Activated T-helper 1 cell treated with Interleukin-2 at 50 U/mL for 16 hours (primary cell): ENCODE measurements at regions not wholly inside any gene's neighbourhood (a gene's known extent, or its start where the extent isn't known, plus 50 kb on each side); places are given as distances from the start of the nearest gene placed in this dataset.
A peak's percentile ranks its signal among the peaks of the same experiment; 100 is the strongest.
"Not testable (repeated sequence)": the region's sequence is repeated elsewhere in the genome, so short reads cannot be mapped to it uniquely, and the experiment has no call there.

ENCODE experiments used
- DNase-seq: peaks from one replicate; pipeline ENCODE4 v3.0.0-alpha.2; 2020; ENCODE audit warnings: low read depth

- DNase-seq, result not testable (repeated sequence)
These were observed 1238.6 kb downstream of the TMEM121 start for GRCh38 chr14:106764968-106765369.

GRCh38 chr14:106766145-106766544 is 1239.8 kb downstream of the TMEM121 start:
- DNase-seq, result no peak

GRCh38 chr14:106766551-106767277 is 1240.3 kb downstream of the TMEM121 start:
- DNase-seq, result peak; percentile 55

GRCh38 chr14:106768230-106768629 is 1241.8 kb downstream of the TMEM121 start:
- not testable (repeated sequence) for DNase-seq

- not testable (repeated sequence) for DNase-seq
These were observed 1242.8 kb downstream of the TMEM121 start for GRCh38 chr14:106768972-106769700.

- DNase-seq, result not testable (repeated sequence)
These were observed 1243.8 kb downstream of the TMEM121 start for GRCh38 chr14:106770158-106770672.

GRCh38 chr14:106774889-106775480 is 1248.6 kb downstream of the TMEM121 start:
- peak; percentile 76 for DNase-seq

GRCh38 chr14:106776395-106776983 is 1250.1 kb downstream of the TMEM121 start:
- DNase-seq, result no peak

- no peak for DNase-seq
These were observed 1252.6 kb downstream of the TMEM121 start for GRCh38 chr14:106778986-106779385.

- DNase-seq, result no peak
These were observed 1260.3 kb downstream of the TMEM121 start for GRCh38 chr14:106786697-106787096.

- DNase-seq, result no peak
These were observed 1261.2 kb downstream of the TMEM121 start for GRCh38 chr14:106787626-106788025.

- DNase-seq, result no peak
These were observed 1262.2 kb downstream of the TMEM121 start for GRCh38 chr14:106788534-106788933.

- no peak for DNase-seq
These were observed 1262.9 kb downstream of the TMEM121 start for GRCh38 chr14:106789318-106789717.

- DNase-seq, result peak; percentile 44
These were observed 1264.0 kb downstream of the TMEM121 start for GRCh38 chr14:106790189-106791036.

GRCh38 chr14:106792543-106792942 is 1266.2 kb downstream of the TMEM121 start:
- no peak for DNase-seq

GRCh38 chr14:106798166-106798565 is 1271.8 kb downstream of the TMEM121 start:
- not testable (repeated sequence) for DNase-seq

- DNase-seq, result no peak
These were observed 1276.3 kb downstream of the TMEM121 start for GRCh38 chr14:106802413-106803364.

- DNase-seq, result no peak
These were observed 1277.0 kb downstream of the TMEM121 start for GRCh38 chr14:106803379-106803778.

GRCh38 chr14:106807493-106807892 is 1281.1 kb downstream of the TMEM121 start:
- no peak for DNase-seq

- DNase-seq, result no peak
These were observed 1282.1 kb downstream of the TMEM121 start for GRCh38 chr14:106808458-106808857.
